ENCODE measurements at regions not wholly inside any gene's neighbourhood (a gene's known extent, or its start where the extent isn't known, plus 50 kb on each side); places are given as distances from the start of the nearest gene placed in this dataset.

DNA sequence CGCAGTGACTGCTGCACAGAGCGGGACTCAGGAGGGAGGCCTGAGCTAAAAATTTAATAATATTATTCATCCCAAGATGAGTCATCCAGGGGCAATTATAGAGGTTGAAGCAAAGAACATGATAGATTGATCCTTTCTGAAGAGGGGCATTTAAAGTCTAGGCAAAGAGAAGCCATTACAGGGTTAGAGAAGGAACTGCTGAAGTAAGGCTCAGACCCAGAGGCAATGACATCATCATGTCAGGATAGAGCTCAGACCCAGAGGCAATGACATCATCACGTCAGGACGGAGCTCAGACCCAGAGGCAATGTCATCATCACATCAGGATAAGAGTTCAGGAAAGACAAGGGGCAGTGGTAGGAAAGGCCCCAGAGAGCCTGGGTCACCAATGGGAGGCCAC lies 184.0 kb downstream of the TMEM18 start:
- H3K4me2 ChIP-seq = no peak overlapping the region
- no peak for TF ChIP-seq CTCF (conservative IDR thresholded peaks at IDR 0.05; ENCODE audit: low read depth, low read length)
- no peaks in the 10 kb centered on the region for H4K20me1 ChIP-seq (ENCODE audit: insufficient read depth)
- H3K79me2 ChIP-seq (ENCODE audit: insufficient read depth, low read depth) = no peaks in the 10 kb centered on the region
- no peaks in the 10 kb centered on the region for H3K36me3 ChIP-seq (ENCODE audit: insufficient read depth)
- no peak overlapping the region for H3K27ac ChIP-seq
- no peaks in the 10 kb centered on the region for H3K27me3 ChIP-seq (ENCODE audit: insufficient read depth, low read depth)
- no peaks in the 10 kb centered on the region for H3K4me1 ChIP-seq (ENCODE audit: low read depth, poor library complexity, severe bottlenecking)
- no peak overlapping the region for H2AFZ ChIP-seq (ENCODE audit: low read depth)
- H3K9ac ChIP-seq = no peak overlapping the region
- no peak overlapping the region for H3K4me3 ChIP-seq (IDR thresholded peaks at IDR 0.05; ENCODE audit: insufficient read depth, low read depth, low read length)

- H3K79me2 ChIP-seq (ENCODE audit: insufficient read depth, low read depth) = no peaks in the 10 kb centered on the region
- TF ChIP-seq CTCF (conservative IDR thresholded peaks at IDR 0.05; ENCODE audit: low read depth, low read length) = no peak
- H3K4me3 ChIP-seq (IDR thresholded peaks at IDR 0.05; ENCODE audit: insufficient read depth, low read depth, low read length) = no peak overlapping the region
- H3K27me3 ChIP-seq (ENCODE audit: insufficient read depth, low read depth) = no peaks in the 10 kb centered on the region
- no peaks in the 10 kb centered on the region for H3K36me3 ChIP-seq (ENCODE audit: insufficient read depth)
- H3K27ac ChIP-seq = no peak overlapping the region
- no peaks in the 10 kb centered on the region for H3K4me1 ChIP-seq (ENCODE audit: low read depth, poor library complexity, severe bottlenecking)
- H2AFZ ChIP-seq (ENCODE audit: low read depth) = no peak overlapping the region
- no peak overlapping the region for H3K9ac ChIP-seq
- H4K20me1 ChIP-seq (ENCODE audit: insufficient read depth) = no peaks in the 10 kb centered on the region
- no peak overlapping the region for H3K4me2 ChIP-seq
Measured at GRCh38 chr2:492178-492577, 185.0 kb downstream of the TMEM18 start.

DNA sequence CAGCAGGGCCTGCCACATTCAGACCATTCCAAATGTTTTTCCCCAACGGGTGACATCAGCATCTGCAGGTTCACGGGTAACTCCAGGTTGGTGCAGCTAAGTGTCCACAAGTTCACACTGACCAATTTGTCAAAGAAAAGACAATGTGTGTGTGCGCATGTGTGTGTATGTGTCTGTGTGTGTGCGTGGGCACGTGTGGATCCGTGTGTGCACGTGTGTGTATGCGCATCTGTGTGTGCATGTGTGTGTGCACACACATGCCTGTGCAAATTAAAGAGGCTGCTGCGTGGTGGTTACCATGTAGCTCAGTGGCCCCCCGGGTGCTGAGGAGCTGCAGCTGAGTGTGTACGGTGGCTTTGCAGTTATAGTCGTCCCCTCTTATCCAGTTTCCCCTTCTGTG lies 187.4 kb downstream of the TMEM18 start:
- Histone ChIP-seq H3K79me2 (ENCODE audit: insufficient read depth, low read depth) (no peaks in the 10 kb centered on the region), H3K4me3 (IDR thresholded peaks at IDR 0.05; ENCODE audit: insufficient read depth, low read depth, low read length) (no peak overlapping the region), H4K20me1 (ENCODE audit: insufficient read depth) (no peaks in the 10 kb centered on the region), H3K36me3 (ENCODE audit: insufficient read depth) (no peaks in the 10 kb centered on the region), H3K4me2 (no peak overlapping the region), H3K4me1 (ENCODE audit: low read depth, poor library complexity, severe bottlenecking) (no peaks in the 10 kb centered on the region), H2AFZ (ENCODE audit: low read depth) (no peak overlapping the region), H3K27ac (no peak overlapping the region), H3K9ac (no peak overlapping the region), H3K27me3 (ENCODE audit: insufficient read depth, low read depth) (no peaks in the 10 kb centered on the region)
- TF ChIP-seq CTCF (conservative IDR thresholded peaks at IDR 0.05; ENCODE audit: low read depth, low read length) = no peak

- Histone ChIP-seq H3K27ac (no peak overlapping the region), H4K20me1 (ENCODE audit: insufficient read depth) (no peaks in the 10 kb centered on the region), H3K27me3 (ENCODE audit: insufficient read depth, low read depth) (no peaks in the 10 kb centered on the region), H3K4me3 (IDR thresholded peaks at IDR 0.05; ENCODE audit: insufficient read depth, low read depth, low read length) (no peak overlapping the region), H3K79me2 (ENCODE audit: insufficient read depth, low read depth) (no peaks in the 10 kb centered on the region), H3K4me1 (ENCODE audit: low read depth, poor library complexity, severe bottlenecking) (no peaks in the 10 kb centered on the region), H3K36me3 (ENCODE audit: insufficient read depth) (no peaks in the 10 kb centered on the region), H3K4me2 (no peak overlapping the region), H2AFZ (ENCODE audit: low read depth) (no peak overlapping the region), H3K9ac (no peak overlapping the region)
- no peak for TF ChIP-seq CTCF (conservative IDR thresholded peaks at IDR 0.05; ENCODE audit: low read depth, low read length)
Measured at GRCh38 chr2:489084-489483, 188.1 kb downstream of the TMEM18 start.
